Tibial artery (tissue), 4 donors: ENCODE measurements at regions not wholly inside any gene's neighbourhood (a gene's known extent, or its start where the extent isn't known, plus 50 kb on each side); places are given as distances from the start of the nearest gene placed in this dataset.
A peak's percentile ranks its signal among the peaks of the same experiment; 100 is the strongest.

Source experiments
- DNase-seq, 2 donors: peaks; one replicate each; pipeline ENCODE4 v3.0.0-alpha.2; 2019
- H3K27ac ChIP-seq, 2 donors: fragments of 200-600 bp; sonication (generic) in 1 of 2; 1 replicate in 1 of 2; 2 replicates in 1 of 2; pipeline ENCODE4 v1.5.1; 2018 to 2019; ENCODE audit warnings: mild to moderate bottlenecking in 1 of 2
- H3K27me3 ChIP-seq, 2 donors: fragments of 200-600 bp; sonication (generic) in 1 of 2; one replicate each; pipeline versions ENCODE4 v1.5.1 to v1.6.0; 2016 to 2019
- H3K36me3 ChIP-seq, 3 donors: fragments of 200-600 bp; sonication (generic) in 2 of 3; one replicate each; pipeline ENCODE4 v1.5.1; 2016 to 2019; ENCODE audit warnings: mild to moderate bottlenecking in 2 of 3
- H3K4me1 ChIP-seq, 4 donors: fragments of 200-600 bp; sonication (generic) in 2 of 4; 1 replicate in 3 of 4; 2 replicates in 1 of 4; pipeline ENCODE4 v1.5.1; 2016 to 2019
- H3K4me3 ChIP-seq, 2 donors: fragments of 200-600 bp; sonication (generic) in 1 of 2; 1 replicate in 1 of 2; 2 replicates in 1 of 2; pipeline ENCODE4 v1.5.1; 2018 to 2019; ENCODE audit warnings: mild to moderate bottlenecking in 2 of 2
- H3K9me3 ChIP-seq, 3 donors: fragments of 200-600 bp; sonication (generic) in 1 of 3; one replicate each; pipeline ENCODE4 v1.5.1; 2016 to 2019
- intact Hi-C: fragments of 100-400 bp; cut with DNase I; formaldehyde crosslinking; loops from one replicate; pipeline ENCODE4 v1.15.0; 2023; ENCODE audit warnings: low total_unique reads
- TF ChIP-seq, protein P1 (sequence below), 2 experiments: fragments of 200-600 bp in 1 of 2; fragments of 450-650 bp in 1 of 2; IDR thresholded peaks; one replicate each; pipeline ENCODE4 v1.5.1; 2017 to 2019; ENCODE audit warnings: antibody characterized with exemption in 2 of 2, mild to moderate bottlenecking in 1 of 2, moderate library complexity in 1 of 2

GRCh38 chr16:48687421-48688038 lies 77.5 kb upstream of the N4BP1 start:
- H3K27ac ChIP-seq: no peak overlapping the region
- no peaks in the 10 kb centered on the region for H3K4me1 ChIP-seq
- TF ChIP-seq, protein P1, sequence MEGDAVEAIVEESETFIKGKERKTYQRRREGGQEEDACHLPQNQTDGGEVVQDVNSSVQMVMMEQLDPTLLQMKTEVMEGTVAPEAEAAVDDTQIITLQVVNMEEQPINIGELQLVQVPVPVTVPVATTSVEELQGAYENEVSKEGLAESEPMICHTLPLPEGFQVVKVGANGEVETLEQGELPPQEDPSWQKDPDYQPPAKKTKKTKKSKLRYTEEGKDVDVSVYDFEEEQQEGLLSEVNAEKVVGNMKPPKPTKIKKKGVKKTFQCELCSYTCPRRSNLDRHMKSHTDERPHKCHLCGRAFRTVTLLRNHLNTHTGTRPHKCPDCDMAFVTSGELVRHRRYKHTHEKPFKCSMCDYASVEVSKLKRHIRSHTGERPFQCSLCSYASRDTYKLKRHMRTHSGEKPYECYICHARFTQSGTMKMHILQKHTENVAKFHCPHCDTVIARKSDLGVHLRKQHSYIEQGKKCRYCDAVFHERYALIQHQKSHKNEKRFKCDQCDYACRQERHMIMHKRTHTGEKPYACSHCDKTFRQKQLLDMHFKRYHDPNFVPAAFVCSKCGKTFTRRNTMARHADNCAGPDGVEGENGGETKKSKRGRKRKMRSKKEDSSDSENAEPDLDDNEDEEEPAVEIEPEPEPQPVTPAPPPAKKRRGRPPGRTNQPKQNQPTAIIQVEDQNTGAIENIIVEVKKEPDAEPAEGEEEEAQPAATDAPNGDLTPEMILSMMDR (IDR thresholded peaks at IDR 0.05): peak in 1 of 2 experiments; percentile 49
- H3K36me3 ChIP-seq: no peaks in the 10 kb centered on the region
- no peak overlapping the region for H3K4me3 ChIP-seq
- peak in 1 of 2 donors; percentile 22 for DNase-seq
- intact Hi-C loops: loop anchor here (10.0 kb wide), 1 partner anchor 667 kb away; no protein-coding TSS in a partner anchor
- H3K9me3 ChIP-seq: no peaks in the 10 kb centered on the region
- peaks cover 0 to 4% of the 10 kb centered on the region in 2 donors for H3K27me3 ChIP-seq

DNA sequence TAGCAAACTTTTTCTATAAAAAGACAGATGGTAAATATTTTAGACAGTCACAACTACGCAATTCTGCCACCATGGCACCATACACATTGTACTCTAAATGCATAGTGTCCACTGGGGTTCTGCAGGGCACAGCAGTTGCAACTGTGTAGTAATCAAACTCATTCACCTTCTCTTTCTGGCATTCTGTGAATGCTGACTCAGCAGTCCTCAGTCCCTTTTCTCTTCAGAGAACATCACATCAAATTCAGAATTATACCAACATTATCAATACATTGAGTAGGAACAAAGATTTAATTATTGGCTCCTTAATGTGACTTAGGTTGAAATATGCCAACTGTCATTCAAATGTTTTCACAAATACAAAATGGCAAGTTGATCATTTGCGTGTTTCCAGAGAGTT lies 74.2 kb upstream of the N4BP1 start:
- intact Hi-C loops: loop anchor here (10.0 kb wide), 1 partner anchor 671 kb away; no protein-coding TSS in a partner anchor
- TF ChIP-seq, protein P1 (IDR thresholded peaks at IDR 0.05): no peak

GRCh38 chr16:48682971-48683370 lies 73.0 kb upstream of the N4BP1 start:
- Histone ChIP-seq H3K36me3 (no peaks in the 10 kb centered on the region), H3K27me3 (peaks cover 0 to 4% of the 10 kb centered on the region in 2 donors), H3K27ac (no peak overlapping the region), H3K4me1 (no peaks in the 10 kb centered on the region), H3K4me3 (no peak overlapping the region), H3K9me3 (no peaks in the 10 kb centered on the region)
- intact Hi-C loops: loop anchor here (10.0 kb wide), 1 partner anchor 672 kb away; no protein-coding TSS in a partner anchor
- DNase-seq: no peak
- TF ChIP-seq, protein P1 (IDR thresholded peaks at IDR 0.05): no peak

More for the DNA sequence above, 74.2 kb upstream of the N4BP1 start:
- Histone ChIP-seq H3K9me3 (no peaks in the 10 kb centered on the region), H3K27me3 (peaks cover 0 to 4% of the 10 kb centered on the region in 2 donors), H3K27ac (no peak overlapping the region), H3K36me3 (no peaks in the 10 kb centered on the region), H3K4me3 (no peak overlapping the region), H3K4me1 (no peaks in the 10 kb centered on the region)
- no peak for DNase-seq

DNA sequence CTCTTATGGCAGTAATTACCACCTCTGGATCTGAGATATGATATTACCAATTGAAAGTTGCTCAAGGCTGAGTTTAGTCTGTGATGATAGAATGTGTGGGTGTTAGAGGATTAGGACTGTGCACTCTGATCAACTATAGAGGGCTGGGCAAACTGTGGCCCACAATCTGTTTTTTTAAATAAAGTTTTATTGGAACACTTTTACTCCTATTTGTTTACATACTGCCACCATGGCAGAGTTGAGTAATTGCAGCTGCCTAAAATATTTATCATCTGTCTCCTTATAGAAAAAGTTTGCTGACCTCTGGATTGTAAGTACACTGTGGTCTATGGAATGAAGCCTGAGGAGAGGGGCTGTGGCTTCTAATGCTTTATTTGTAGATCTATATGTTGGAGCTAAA lies 71.5 kb upstream of the N4BP1 start:
- TF ChIP-seq, protein P1 (IDR thresholded peaks at IDR 0.05): no peak
- no peak for DNase-seq
- intact Hi-C loops: loop anchor here (10.0 kb wide), 1 partner anchor 673 kb away; no protein-coding TSS in a partner anchor
- H3K27me3 ChIP-seq: peaks cover 0 to 4% of the 10 kb centered on the region in 2 donors
- no peak overlapping the region for H3K4me3 ChIP-seq
- H3K4me1 ChIP-seq: no peaks in the 10 kb centered on the region
- no peaks in the 10 kb centered on the region for H3K36me3 ChIP-seq
- H3K9me3 ChIP-seq: no peaks in the 10 kb centered on the region
- H3K27ac ChIP-seq: no peak overlapping the region

GRCh38 chr16:48680881-48681280 lies 70.9 kb upstream of the N4BP1 start:
- intact Hi-C loops: loop anchor here (10.0 kb wide), 1 partner anchor 674 kb away; no protein-coding TSS in a partner anchor
- Histone ChIP-seq H3K4me3 (no peak overlapping the region), H3K27ac (no peak overlapping the region), H3K36me3 (no peaks in the 10 kb centered on the region), H3K9me3 (no peaks in the 10 kb centered on the region), H3K4me1 (no peaks in the 10 kb centered on the region), H3K27me3 (peaks cover 0 to 4% of the 10 kb centered on the region in 2 donors)
- no peak for DNase-seq
- TF ChIP-seq, protein P1 (IDR thresholded peaks at IDR 0.05): no peak
